ENCODE measurements at regions not wholly inside any gene's neighbourhood (a gene's known extent, or its start where the extent isn't known, plus 50 kb on each side); places are given as distances from the start of the nearest gene placed in this dataset.

GRCh38 chr16:66272461-66272860, 94.0 kb upstream of the CDH5 start:
- TF ChIP-seq POLR2A (IDR thresholded peaks at IDR 0.05) (no peak), POLR2AphosphoS5 (IDR thresholded peaks at IDR 0.05) (no peak)
